ENCODE measurements at regions not wholly inside any gene's neighbourhood (a gene's known extent, or its start where the extent isn't known, plus 50 kb on each side); places are given as distances from the start of the nearest gene placed in this dataset.

DNA sequence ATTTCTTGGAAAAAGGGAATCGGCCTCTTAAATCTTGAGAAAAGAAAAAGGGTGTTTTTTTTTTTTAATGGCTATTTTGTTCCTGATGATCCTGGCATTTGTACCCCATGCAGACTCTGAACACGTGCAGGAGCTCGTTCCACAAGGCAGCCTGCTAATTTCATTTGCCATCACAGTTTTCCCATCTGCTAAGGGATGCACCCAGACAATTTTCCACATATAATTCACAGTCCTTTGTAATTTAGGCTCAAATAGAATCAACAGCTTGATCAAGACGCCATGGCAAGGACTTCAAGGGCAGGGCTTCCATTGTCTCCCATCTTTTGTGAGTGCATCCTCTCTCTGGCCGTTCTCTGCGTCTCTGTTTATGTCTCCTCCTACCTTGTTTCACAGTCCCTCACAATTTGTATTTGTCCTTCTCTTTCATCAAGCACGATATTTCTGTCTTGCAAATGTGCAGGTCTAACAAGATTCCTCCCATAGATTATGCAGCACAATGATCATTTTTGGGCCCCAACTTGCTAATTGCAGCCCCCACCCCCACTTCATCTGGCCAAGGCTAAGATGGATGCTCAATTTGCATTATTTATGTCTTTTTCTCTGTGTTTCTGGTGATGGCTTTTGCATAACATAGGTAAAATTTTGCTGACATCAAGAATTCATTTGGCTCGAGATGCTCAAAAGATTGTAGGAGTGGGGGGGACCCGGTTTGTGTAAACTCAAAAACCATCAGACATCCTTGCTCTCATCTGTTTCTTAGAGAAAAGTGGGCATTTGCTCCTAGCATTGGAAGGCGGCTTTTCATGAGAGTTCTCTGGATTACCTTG is 356.0 kb upstream of the NPVF start:
- Histone ChIP-seq H3K27me3 (ENCODE audit: insufficient read depth, low read length) (peaks cover 45% of the 10 kb centered on the region), H3K4me2 (ENCODE audit: low read length) (no peak overlapping the region), H3K4me1 (ENCODE audit: control insufficient read depth in 1 of 2, insufficient read depth in 2 of 2, low read length in 2 of 2) (no peaks in the 10 kb centered on the region), H3K9me2 (ENCODE audit: insufficient read depth) (no peaks in the 10 kb centered on the region), H3K9ac (ENCODE audit: low read length) (no peak overlapping the region), H3K9me3 (ENCODE audit: control insufficient read depth in 1 of 2, insufficient read depth in 1 of 2, low read depth in 1 of 2, low read length in 2 of 2) (no peaks in the 10 kb centered on the region), H3K79me2 (ENCODE audit: insufficient read depth, low read length) (no peaks in the 10 kb centered on the region), H4K20me1 (ENCODE audit: insufficient read depth) (no peaks in the 10 kb centered on the region), H2AFZ (ENCODE audit: low read depth, low read length, poor library complexity, severe bottlenecking) (no peak overlapping the region), H3K27ac (ENCODE audit: low read depth, low read length) (no peak overlapping the region), H3K4me3 (replicated peaks in 1 of 2; ENCODE audit: low read depth in 1 of 2, low read length in 2 of 2) (no peak overlapping the region), H3K36me3 (ENCODE audit: control insufficient read depth in 1 of 2, insufficient read depth in 2 of 2, low read length in 2 of 2) (no peaks in the 10 kb centered on the region)
- ChIA-PET RAD21 (ENCODE audit: low non-redundant PET in 1 of 2, low total read pairs in 2 of 2, uncharacterized antibody in 2 of 2, unreplicated experiment in 2 of 2) (no interaction called here), CTCF (no interaction called here), POLR2A (no interaction called here)
- intact Hi-C loops (cut with micrococcal nuclease) = no loop called here
- TF ChIP-seq TCF7L2 (IDR thresholded peaks at IDR 0.05; ENCODE audit: borderline replicate concordance, extremely low read depth, insufficient read depth, insufficient read length) (no peak), CEBPB (IDR thresholded peaks at IDR 0.05; ENCODE audit: low read depth) (no peak), EZH2phosphoT487 (IDR thresholded peaks at IDR 0.05; ENCODE audit: borderline replicate concordance) (no peak)
- no peak for ATAC-seq
- BruUV-seq (replicated peaks) = no TSS peak
- no peak for DNase-seq (ENCODE audit: low read depth, low spot score)

GRCh38 chr7:25586513-25586912 is 358.2 kb upstream of the NPVF start:
- no peak overlapping the region for H3K9ac ChIP-seq (ENCODE audit: low read length)
- TF ChIP-seq EZH2phosphoT487 (IDR thresholded peaks at IDR 0.05; ENCODE audit: borderline replicate concordance) = no peak
- no peak for TF ChIP-seq CBX3 (IDR thresholded peaks at IDR 0.05; ENCODE audit: low read depth)
- TF ChIP-seq ELF1 (IDR thresholded peaks at IDR 0.05; ENCODE audit: borderline replicate concordance, low read depth) = no peak
- no peak for TF ChIP-seq ZBTB33 (IDR thresholded peaks at IDR 0.05; ENCODE audit: extremely low read depth, insufficient replicate concordance, low read length)
- no peak for TF ChIP-seq FOSL1 (IDR thresholded peaks at IDR 0.05; ENCODE audit: low read depth)
- no peak for TF ChIP-seq ATF3 (IDR thresholded peaks at IDR 0.05)
- no peak for TF ChIP-seq TCF7L2 (IDR thresholded peaks at IDR 0.05; ENCODE audit: borderline replicate concordance, extremely low read depth, insufficient read depth, insufficient read length)
- no peak for TF ChIP-seq ZFX (IDR thresholded peaks at IDR 0.05)
- no peak for TF ChIP-seq SRF (IDR thresholded peaks at IDR 0.05; ENCODE audit: low read depth)
- no peak for TF ChIP-seq POLR2A (IDR thresholded peaks at IDR 0.05; ENCODE audit: borderline replicate concordance, extremely low read depth, insufficient read depth, insufficient read length)
- no peak for TF ChIP-seq EZH2 (IDR thresholded peaks at IDR 0.05)
- TF ChIP-seq MAX (IDR thresholded peaks at IDR 0.05) = no peak
- TF ChIP-seq SP1 (IDR thresholded peaks at IDR 0.05; ENCODE audit: low read depth) = no peak
- ATAC-seq = no peak
- no peak overlapping the region for H3K27ac ChIP-seq (ENCODE audit: low read depth, low read length)
- H3K79me2 ChIP-seq (ENCODE audit: insufficient read depth, low read length) = no peaks in the 10 kb centered on the region
- no peaks in the 10 kb centered on the region for H4K20me1 ChIP-seq (ENCODE audit: insufficient read depth)
- H3K36me3 ChIP-seq (ENCODE audit: control insufficient read depth in 1 of 2, insufficient read depth in 2 of 2, low read length in 2 of 2) = no peaks in the 10 kb centered on the region
- DNase-seq (ENCODE audit: low read depth, low spot score) = no peak
- POLR2A ChIA-PET = no interaction called here
- no peak overlapping the region for H3K4me2 ChIP-seq (ENCODE audit: low read length)
- no peaks in the 10 kb centered on the region for H3K4me1 ChIP-seq (ENCODE audit: control insufficient read depth in 1 of 2, insufficient read depth in 2 of 2, low read length in 2 of 2)
- H3K9me3 ChIP-seq (ENCODE audit: control insufficient read depth in 1 of 2, insufficient read depth in 1 of 2, low read depth in 1 of 2, low read length in 2 of 2) = no peaks in the 10 kb centered on the region
- intact Hi-C loops (cut with micrococcal nuclease) = no loop called here
- peaks cover 41% of the 10 kb centered on the region for H3K27me3 ChIP-seq (ENCODE audit: insufficient read depth, low read length)
- H2AFZ ChIP-seq (ENCODE audit: low read depth, low read length, poor library complexity, severe bottlenecking) = no peak overlapping the region
- no peaks in the 10 kb centered on the region for H3K9me2 ChIP-seq (ENCODE audit: insufficient read depth)
- CTCF ChIA-PET = no interaction called here
- no peak overlapping the region for H3K4me3 ChIP-seq (replicated peaks in 1 of 2; ENCODE audit: low read depth in 1 of 2, low read length in 2 of 2)
- RAD21 ChIA-PET (ENCODE audit: low non-redundant PET in 1 of 2, low total read pairs in 2 of 2, uncharacterized antibody in 2 of 2, unreplicated experiment in 2 of 2) = no interaction called here
- no TSS peak for BruUV-seq (replicated peaks)

Measured in HCT116 (cell line).